IMR-90 (cell line): ENCODE measurements at regions not wholly inside any gene's neighbourhood (a gene's known extent, or its start where the extent isn't known, plus 50 kb on each side); places are given as distances from the start of the nearest gene placed in this dataset. TPM values are rescaled to one million over a fixed set of nuclear protein-coding genes. Genes with fewer than 3 reads are reported as not detected.

Experiments
- microRNA-seq, 2 experiments: library from miRNA; stranded (forward) in 1 of 2; unstranded in 1 of 2; fragments of 10-50 nt in 1 of 2; fragments of <30 nt in 1 of 2; gene quantifications in 1 of 2; microRNA quantifications in 1 of 2; one replicate each; pipeline versions ENCODE3 to v1.1.0; 2013 to 2020; ENCODE audit not compliant: insufficient read depth in 1 of 2, insufficient read length in 1 of 2, unreplicated experiment in 1 of 2
- small RNA-seq, 5 experiments: library from RNA; depleted of rRNA; stranded (forward); fragments of <200 nt; gene quantifications; one replicate each; pipeline ENCODE3, GENCODE V24; 2012

Small RNA genes in the stretch of these regions (microRNA-seq; reads per million reads assigned to microRNA genes)
- gene RF00001 (ENCODE audit: insufficient read depth, insufficient read length): not detected

Small RNA genes in the stretch of these regions (small RNA-seq; reads per million reads assigned to genes)
- 0 reads per million in 5 experiments for gene RF00001
